K562 (cell line): ENCODE measurements at regions not wholly inside any gene's neighbourhood (a gene's known extent, or its start where the extent isn't known, plus 50 kb on each side); places are given as distances from the start of the nearest gene placed in this dataset.

Experiments used
- ATAC-seq: fragments of 200-7000 bp; cut with Tn5 transposase; 3 replicates; pipeline ENCODE4 v1.9.1; 2020; ENCODE audit warnings: moderate library complexity
- BruUV-seq: library from RNA; stranded (reverse); fragments of 400-500 nt; replicated peaks from 2 replicates; lab custom pipeline; 2021; lab: Mats Ljungman, UMichigan
- CTCF ChIA-PET: fragments of 300-600 bp; formaldehyde crosslinking; extraction: SDS; loops from one replicate; lab custom pipeline; 2021; ENCODE audit warnings: low intra/inter-chr PET ratio; lab: Yijun Ruan, JAX
- POLR2A ChIA-PET: fragments of 300-600, 350-650 bp; sonication (Branson Sonifier 250); formaldehyde crosslinking; extraction: SDS; loops from one replicate; lab custom pipeline; 2021; ENCODE audit warnings: antibody characterized with exemption, inconsistent platforms; lab: Yijun Ruan, JAX
- DNase-seq, 4 experiments: peaks; one replicate each; pipeline versions ENCODE4 v3.0.0 to v3.0.0-alpha.2; 2011 to 2018; ENCODE audit warnings: low spot score in 3 of 4, mixed read lengths in 3 of 4; ENCODE audit errors: extremely low read depth in 1 of 4
- FAIRE-seq: peaks from 2 replicates; lab custom pipeline; 2011; peaks lifted over from hg19 to GRCh38; lab: Jason Lieb, UNC
- H2AFZ ChIP-seq: 2 replicates; pipeline ENCODE4 v1.6.0; 2011; ENCODE audit warnings: low read depth, low read length, control low read depth, inconsistent platforms
- H3K27ac ChIP-seq: fragments of 200-600 bp; 3 replicates; pipeline ENCODE4 v1.8.0; 2011; ENCODE audit warnings: low read depth, mild to moderate bottlenecking, control low read depth, inconsistent platforms, low read length, moderate library complexity, mixed read lengths; ENCODE audit errors: extremely low read depth
- H3K27me3 ChIP-seq, 2 experiments: fragments of 300-600 bp in 1 of 2; 2 replicates in 1 of 2; 3 replicates in 1 of 2; pipeline versions ENCODE4 v1.6.0 to v1.8.0; 2011; ENCODE audit warnings: inconsistent platforms in 2 of 2, low read length in 2 of 2, mild to moderate bottlenecking in 1 of 2, mixed read lengths in 1 of 2, moderate library complexity in 1 of 2; ENCODE audit not compliant: control insufficient read depth in 2 of 2, insufficient read depth in 2 of 2
- H3K36me3 ChIP-seq: fragments of 300-600 bp; 3 replicates; pipeline ENCODE4 v1.8.0; 2011; ENCODE audit warnings: mild to moderate bottlenecking, low read length, inconsistent platforms; ENCODE audit not compliant: control insufficient read depth, insufficient read depth
- H3K4me1 ChIP-seq, 2 experiments: fragments of 200-600 bp in 1 of 2; replicated peaks in 1 of 2; 2 replicates in 1 of 2; 3 replicates in 1 of 2; pipeline versions ENCODE4 v1.5.1 to v1.8.0; 2011; ENCODE audit warnings: inconsistent platforms in 2 of 2, low read length in 2 of 2, mild to moderate bottlenecking in 1 of 2, mixed read lengths in 1 of 2, moderate library complexity in 1 of 2; ENCODE audit not compliant: control insufficient read depth in 2 of 2, insufficient read depth in 2 of 2
- H3K4me2 ChIP-seq: 2 replicates; pipeline ENCODE4 v1.6.1; 2011; ENCODE audit warnings: low read length, control low read depth, inconsistent platforms, mixed read lengths; ENCODE audit not compliant: insufficient read depth
- H3K4me3 ChIP-seq: fragments of 200-600 bp; sonication (generic), shearing (Covaris generic); 2 replicates; pipeline ENCODE4 v1.5.1; 2016; ENCODE audit warnings: control low read depth, inconsistent platforms
- H3K79me2 ChIP-seq: fragments of 200-600 bp; 3 replicates; pipeline ENCODE4 v1.8.0; 2011; ENCODE audit warnings: low read length, inconsistent platforms; ENCODE audit not compliant: control insufficient read depth, insufficient read depth
- H3K9ac ChIP-seq, 2 experiments: 2 replicates each; pipeline versions ENCODE4 v1.6.0 to v1.6.1; 2011; ENCODE audit warnings: low read depth in 2 of 2, low read length in 2 of 2, control low read depth in 1 of 2, inconsistent platforms in 1 of 2, mild to moderate bottlenecking in 1 of 2, mixed read lengths in 1 of 2; ENCODE audit not compliant: insufficient read depth in 1 of 2
- H3K9me1 ChIP-seq: one replicate; pipeline ENCODE4 v1.6.0; 2011; ENCODE audit warnings: inconsistent platforms, mild to moderate bottlenecking, low read length, moderate library complexity; ENCODE audit not compliant: control insufficient read depth, insufficient read depth
- H3K9me3 ChIP-seq: replicated peaks from 2 replicates; pipeline ENCODE4 v1.5.1; 2011; ENCODE audit warnings: low read depth, low read length, inconsistent platforms; ENCODE audit not compliant: control insufficient read depth, insufficient read depth
- H4K20me1 ChIP-seq: replicated peaks from 2 replicates; pipeline ENCODE4 v1.6.1; 2011; ENCODE audit warnings: low read length, inconsistent platforms, mixed read lengths; ENCODE audit not compliant: control insufficient read depth, insufficient read depth
- CEBPB ChIP-seq: fragments of 450-650 bp; IDR thresholded peaks from 2 replicates; pipeline ENCODE4 v1.6.1; 2016; ENCODE audit warnings: missing genetic modification characterization, missing compliant biosample characterization
- CGGBP1 ChIP-seq: fragments of 250-450 bp; sonication (Bioruptor Pico); IDR thresholded peaks from 2 replicates; pipeline ENCODE4 v1.9.0; 2021; ENCODE audit warnings: mild to moderate bottlenecking
- HOMEZ ChIP-seq: fragments of 250-450 bp; sonication (Bioruptor Pico); IDR thresholded peaks from 2 replicates; pipeline ENCODE4 v1.4.0; 2020; ENCODE audit warnings: mild to moderate bottlenecking, moderate library complexity
- ZNF76 ChIP-seq: fragments of 250-450 bp; sonication (Bioruptor Pico); IDR thresholded peaks from 2 replicates; pipeline ENCODE4 v1.4.0; 2020; ENCODE audit warnings: mild to moderate bottlenecking, moderate library complexity, borderline replicate concordance
- WGBS: fragments of 100-300 bp; shearing (Covaris generic); methylation state at CpG from one replicate; pipeline ENCODE4 v1.1.6; 2016; ENCODE audit warnings: low coverage, mixed read lengths; ENCODE audit not compliant: insufficient coverage; ENCODE audit errors: missing lambda C conversion rate; 5-methylcytosine and 5-hydroxymethylcytosine counted together
- in situ Hi-C: fragments of 300-500 bp; cut with MboI; formaldehyde crosslinking; loops from 4 replicates; pipeline ENCODE4 v1.15.0; 2018; ENCODE audit warnings: inconsistent platforms, mixed read lengths
- intact Hi-C: fragments of 100-400 bp; cut with micrococcal nuclease; formaldehyde crosslinking; loops from 2 replicates; pipeline ENCODE4 v1.14.2; 2022
- TF ChIP-seq, protein P1 (sequence below): sonication (generic); formaldehyde crosslinking; IDR thresholded peaks from 2 replicates; pipeline ENCODE4 v1.8.1; 2023; ENCODE audit warnings: mild to moderate bottlenecking, missing genetic modification reagents
- TF ChIP-seq, protein P2 (sequence below), 2 experiments: fragments of 450-650 bp; IDR thresholded peaks; 2 replicates each; pipeline ENCODE4 v1.6.1; 2016

- intact Hi-C loops (no loop called here), in situ Hi-C loops (no loop called here)
- Histone ChIP-seq H3K79me2 (no peaks in the 10 kb centered on the region), H4K20me1 (no peaks in the 10 kb centered on the region), H3K4me1 (no peaks in the 10 kb centered on the region), H3K4me2 (no peak overlapping the region), H3K9ac (no peak overlapping the region), H3K9me3 (no peaks in the 10 kb centered on the region), H3K36me3 (no peaks in the 10 kb centered on the region), H3K27ac (no peak overlapping the region), H3K27me3 (no peaks in the 10 kb centered on the region), H3K9me1 (no peaks in the 10 kb centered on the region), H2AFZ (no peak overlapping the region), H3K4me3 (no peak overlapping the region)
- BruUV-seq, result no TSS peak
- ATAC-seq, result no peak
- no peak for FAIRE-seq
- TF ChIP-seq CGGBP1 (CRISPR knock-in tag) (no peak), ZNF76 (CRISPR knock-in tag) (no peak), HOMEZ (CRISPR knock-in tag) (no peak), CEBPB (no peak)
- TF ChIP-seq, protein P1, sequence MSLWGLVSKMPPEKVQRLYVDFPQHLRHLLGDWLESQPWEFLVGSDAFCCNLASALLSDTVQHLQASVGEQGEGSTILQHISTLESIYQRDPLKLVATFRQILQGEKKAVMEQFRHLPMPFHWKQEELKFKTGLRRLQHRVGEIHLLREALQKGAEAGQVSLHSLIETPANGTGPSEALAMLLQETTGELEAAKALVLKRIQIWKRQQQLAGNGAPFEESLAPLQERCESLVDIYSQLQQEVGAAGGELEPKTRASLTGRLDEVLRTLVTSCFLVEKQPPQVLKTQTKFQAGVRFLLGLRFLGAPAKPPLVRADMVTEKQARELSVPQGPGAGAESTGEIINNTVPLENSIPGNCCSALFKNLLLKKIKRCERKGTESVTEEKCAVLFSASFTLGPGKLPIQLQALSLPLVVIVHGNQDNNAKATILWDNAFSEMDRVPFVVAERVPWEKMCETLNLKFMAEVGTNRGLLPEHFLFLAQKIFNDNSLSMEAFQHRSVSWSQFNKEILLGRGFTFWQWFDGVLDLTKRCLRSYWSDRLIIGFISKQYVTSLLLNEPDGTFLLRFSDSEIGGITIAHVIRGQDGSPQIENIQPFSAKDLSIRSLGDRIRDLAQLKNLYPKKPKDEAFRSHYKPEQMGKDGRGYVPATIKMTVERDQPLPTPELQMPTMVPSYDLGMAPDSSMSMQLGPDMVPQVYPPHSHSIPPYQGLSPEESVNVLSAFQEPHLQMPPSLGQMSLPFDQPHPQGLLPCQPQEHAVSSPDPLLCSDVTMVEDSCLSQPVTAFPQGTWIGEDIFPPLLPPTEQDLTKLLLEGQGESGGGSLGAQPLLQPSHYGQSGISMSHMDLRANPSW (CRISPR knock-in tag), result no peak
- TF ChIP-seq, protein P2, sequence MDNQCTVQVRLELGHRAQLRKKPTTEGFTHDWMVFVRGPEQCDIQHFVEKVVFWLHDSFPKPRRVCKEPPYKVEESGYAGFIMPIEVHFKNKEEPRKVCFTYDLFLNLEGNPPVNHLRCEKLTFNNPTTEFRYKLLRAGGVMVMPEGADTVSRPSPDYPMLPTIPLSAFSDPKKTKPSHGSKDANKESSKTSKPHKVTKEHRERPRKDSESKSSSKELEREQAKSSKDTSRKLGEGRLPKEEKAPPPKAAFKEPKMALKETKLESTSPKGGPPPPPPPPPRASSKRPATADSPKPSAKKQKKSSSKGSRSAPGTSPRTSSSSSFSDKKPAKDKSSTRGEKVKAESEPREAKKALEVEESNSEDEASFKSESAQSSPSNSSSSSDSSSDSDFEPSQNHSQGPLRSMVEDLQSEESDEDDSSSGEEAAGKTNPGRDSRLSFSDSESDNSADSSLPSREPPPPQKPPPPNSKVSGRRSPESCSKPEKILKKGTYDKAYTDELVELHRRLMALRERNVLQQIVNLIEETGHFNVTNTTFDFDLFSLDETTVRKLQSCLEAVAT (IDR thresholded peaks at IDR 0.05), result no peak
- WGBS, result 0% methylated on average over 2 of the region's 2 CpGs
- ChIA-PET POLR2A (no interaction called here), CTCF (no interaction called here)
- DNase-seq, result no peak
Observed at GRCh38 chr4:159757499-159757898, 654.6 kb downstream of the RAPGEF2 start.
